GM12865 (cell line): ENCODE measurements at regions not wholly inside any gene's neighbourhood (a gene's known extent, or its start where the extent isn't known, plus 50 kb on each side); places are given as distances from the start of the nearest gene placed in this dataset.

Experiments
- DNase-seq: peaks from one replicate; pipeline ENCODE4 v3.0.0; 2010; ENCODE audit warnings: low read depth
- H3K4me3 ChIP-seq: 2 replicates; pipeline ENCODE4 v1.5.1; 2011; ENCODE audit warnings: mild to moderate bottlenecking, low read depth, low read length, control low read depth
- TF ChIP-seq, protein P1 (sequence below): IDR thresholded peaks from 2 replicates; pipeline ENCODE4 v1.5.1; 2011; ENCODE audit warnings: low read length, control low read depth, low read depth, inconsistent platforms; ENCODE audit not compliant: insufficient read depth; ENCODE audit errors: missing control alignments

DNA sequence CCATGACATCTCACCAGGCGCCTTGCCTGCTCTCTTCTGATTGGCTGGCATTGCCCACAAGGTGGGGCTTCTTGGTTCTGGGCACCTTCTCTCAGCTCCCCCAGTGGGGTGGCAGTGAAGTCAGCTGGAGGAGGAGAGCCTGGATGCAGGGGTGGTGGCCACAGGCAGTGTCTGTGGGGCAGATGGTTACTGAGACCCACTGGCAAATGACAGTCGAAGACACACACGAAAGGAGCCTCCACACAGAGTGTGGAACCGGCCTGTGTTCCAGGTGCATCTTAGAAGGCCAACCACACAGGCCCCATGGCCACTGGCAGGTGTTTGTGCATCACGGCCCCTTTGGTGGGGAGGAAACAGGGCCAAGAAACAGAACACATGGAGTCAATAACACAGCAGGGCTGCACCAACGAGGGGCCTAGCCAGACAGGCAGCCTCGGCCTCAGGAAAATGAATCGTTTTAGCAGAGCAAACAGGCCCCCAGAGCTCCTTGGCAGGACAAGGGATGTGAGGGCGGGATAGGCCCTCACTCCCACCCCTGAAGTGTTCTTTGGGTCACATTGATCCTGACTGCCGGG, 683.4 kb downstream of the TBC1D22A start:
- TF ChIP-seq, protein P1, sequence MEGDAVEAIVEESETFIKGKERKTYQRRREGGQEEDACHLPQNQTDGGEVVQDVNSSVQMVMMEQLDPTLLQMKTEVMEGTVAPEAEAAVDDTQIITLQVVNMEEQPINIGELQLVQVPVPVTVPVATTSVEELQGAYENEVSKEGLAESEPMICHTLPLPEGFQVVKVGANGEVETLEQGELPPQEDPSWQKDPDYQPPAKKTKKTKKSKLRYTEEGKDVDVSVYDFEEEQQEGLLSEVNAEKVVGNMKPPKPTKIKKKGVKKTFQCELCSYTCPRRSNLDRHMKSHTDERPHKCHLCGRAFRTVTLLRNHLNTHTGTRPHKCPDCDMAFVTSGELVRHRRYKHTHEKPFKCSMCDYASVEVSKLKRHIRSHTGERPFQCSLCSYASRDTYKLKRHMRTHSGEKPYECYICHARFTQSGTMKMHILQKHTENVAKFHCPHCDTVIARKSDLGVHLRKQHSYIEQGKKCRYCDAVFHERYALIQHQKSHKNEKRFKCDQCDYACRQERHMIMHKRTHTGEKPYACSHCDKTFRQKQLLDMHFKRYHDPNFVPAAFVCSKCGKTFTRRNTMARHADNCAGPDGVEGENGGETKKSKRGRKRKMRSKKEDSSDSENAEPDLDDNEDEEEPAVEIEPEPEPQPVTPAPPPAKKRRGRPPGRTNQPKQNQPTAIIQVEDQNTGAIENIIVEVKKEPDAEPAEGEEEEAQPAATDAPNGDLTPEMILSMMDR: no peak
- no peak for DNase-seq
- H3K4me3 ChIP-seq: no peak overlapping the region

DNA sequence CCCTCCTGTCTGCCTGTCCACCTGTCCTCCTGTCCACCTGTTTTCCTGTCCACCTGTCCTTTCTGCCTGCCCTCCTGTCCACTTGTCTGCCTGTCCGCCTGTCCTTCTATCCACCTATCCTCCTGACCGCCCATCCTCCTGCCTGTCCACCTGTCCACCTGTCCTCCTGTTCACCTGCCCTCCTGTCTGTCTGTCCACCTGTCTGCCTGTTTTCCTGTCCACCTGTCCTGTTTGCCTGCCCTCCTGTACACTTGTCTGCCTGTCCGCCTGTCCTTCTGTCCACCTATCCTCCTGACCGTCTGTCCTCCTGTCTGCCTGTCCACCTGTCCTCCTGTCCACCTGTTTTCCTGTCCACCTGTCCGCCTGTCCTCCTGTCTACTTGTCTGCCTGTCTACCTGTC, 682.8 kb downstream of the TBC1D22A start:
- no peak overlapping the region for H3K4me3 ChIP-seq
- no peak for DNase-seq
- TF ChIP-seq, protein P1: no peak

DNA sequence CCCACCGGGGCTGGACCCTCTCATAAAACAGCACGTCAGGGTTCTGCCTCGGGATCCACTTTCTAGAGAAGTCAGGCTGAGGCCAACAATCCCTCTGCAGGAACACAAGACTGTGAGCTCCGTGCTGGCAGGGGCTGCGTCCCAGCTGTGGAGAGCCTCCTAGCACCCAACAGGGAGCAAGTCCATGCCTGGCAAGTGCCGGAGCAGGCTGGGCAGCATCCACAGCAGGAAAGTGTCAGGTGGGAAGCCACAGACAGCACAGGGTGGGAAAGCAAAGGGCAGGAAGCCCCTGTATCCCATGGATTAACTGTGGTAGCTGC, 682.3 kb downstream of the TBC1D22A start:
- TF ChIP-seq, protein P1: no peak
- H3K4me3 ChIP-seq: no peak overlapping the region
- DNase-seq: no peak

DNA sequence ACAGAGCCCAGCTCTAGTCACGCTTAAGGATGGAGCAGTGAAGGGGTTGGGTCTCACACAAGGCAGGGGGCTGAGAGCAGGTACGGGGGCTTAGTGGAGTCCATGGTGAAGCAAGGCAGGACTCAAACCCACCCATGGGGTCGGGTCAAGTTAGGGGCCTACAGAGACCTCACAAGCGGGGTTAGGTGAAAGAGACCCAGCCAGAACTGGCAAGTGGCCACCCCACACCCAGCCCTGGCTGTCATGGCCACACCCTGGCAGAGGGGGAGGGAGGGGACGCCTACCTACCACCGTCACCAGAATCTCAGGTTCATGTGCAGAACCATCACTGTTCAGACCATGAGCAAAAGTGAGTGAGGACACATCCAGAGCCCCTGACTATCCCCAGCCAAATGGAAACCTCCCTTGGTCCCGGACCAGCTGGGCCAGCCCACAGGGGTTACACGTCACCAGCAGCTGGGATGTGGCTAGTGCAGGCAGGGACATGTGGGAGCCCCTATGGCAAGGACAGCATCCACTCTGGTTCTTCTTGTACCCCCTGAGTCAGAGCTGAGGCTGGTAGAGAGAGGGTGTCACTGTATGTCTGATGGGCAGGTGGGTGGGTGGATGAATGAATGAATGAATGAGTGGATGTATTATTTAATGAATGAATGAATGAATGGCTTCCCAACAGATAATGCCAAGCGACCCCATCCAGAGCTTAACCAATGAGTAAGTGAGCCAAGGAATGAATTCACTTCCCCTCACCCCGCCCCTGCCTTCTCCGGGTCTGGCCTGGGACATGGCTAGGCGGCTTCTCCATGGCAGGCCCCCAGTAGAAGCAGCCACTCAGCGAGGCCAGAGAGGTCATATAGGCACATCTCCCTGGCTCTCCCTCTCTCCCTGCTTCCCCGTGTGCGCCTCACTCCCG, 681.6 kb downstream of the TBC1D22A start:
- no peak overlapping the region for H3K4me3 ChIP-seq
- TF ChIP-seq, protein P1: no peak
- no peak for DNase-seq

DNA sequence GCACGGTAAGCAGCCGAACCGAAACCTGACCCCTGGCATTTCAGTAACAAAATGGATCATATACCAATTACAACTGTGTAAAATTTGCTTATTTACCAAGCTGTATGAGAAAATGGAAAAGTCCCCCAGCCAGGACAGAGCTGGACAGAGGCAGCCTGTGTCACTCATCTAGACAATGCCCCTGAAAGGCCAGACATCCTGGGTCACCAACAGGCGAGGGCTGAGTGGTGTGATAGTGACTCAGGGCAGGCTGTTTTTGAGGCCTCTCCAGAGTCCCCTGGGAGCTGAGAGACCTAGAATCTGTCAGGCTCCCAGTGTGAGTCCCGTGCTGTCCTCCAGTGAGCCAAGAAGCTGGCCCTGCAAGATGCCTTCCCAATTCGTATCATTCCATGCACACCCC, 680.4 kb downstream of the TBC1D22A start:
- TF ChIP-seq, protein P1: no peak

DNA sequence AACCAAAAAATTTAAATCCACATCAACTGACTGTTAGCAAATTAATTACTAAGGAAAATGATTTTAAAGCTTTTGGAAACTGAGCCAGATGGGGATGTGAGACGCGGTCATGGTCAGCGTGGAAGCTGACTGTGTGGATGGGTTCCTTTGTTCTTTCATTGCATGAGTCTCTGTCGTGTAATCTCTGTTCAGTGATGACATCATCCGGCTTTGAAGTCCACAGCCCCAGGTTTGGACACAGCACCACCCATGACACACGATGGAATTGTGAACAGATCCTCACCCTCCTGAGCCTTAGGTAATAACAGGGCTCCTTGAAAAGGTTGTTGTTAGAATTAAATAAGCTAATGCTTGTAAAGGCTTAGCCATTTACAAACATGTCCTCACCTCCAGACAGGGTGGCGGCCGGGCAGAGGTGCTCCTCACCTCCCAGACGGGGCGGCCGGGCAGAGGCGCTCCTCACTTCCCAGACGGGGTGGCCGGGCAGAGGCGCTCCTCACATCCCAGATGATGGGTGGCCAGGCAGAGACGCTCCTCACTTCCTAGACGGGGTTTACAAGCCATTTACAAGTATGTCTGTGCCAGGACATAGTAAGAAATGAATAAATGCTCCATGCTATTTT, 677.3 kb downstream of the TBC1D22A start:
- TF ChIP-seq, protein P1: no peak
- no peak overlapping the region for H3K4me3 ChIP-seq
- no peak for DNase-seq

More for the DNA sequence above, 680.4 kb downstream of the TBC1D22A start:
- no peak for DNase-seq
- H3K4me3 ChIP-seq: no peak overlapping the region
